Gastroesophageal sphincter (tissue), 3 donors: ENCODE measurements at regions not wholly inside any gene's neighbourhood (a gene's known extent, or its start where the extent isn't known, plus 50 kb on each side); places are given as distances from the start of the nearest gene placed in this dataset.
"Not testable (repeated sequence)": the region's sequence is repeated elsewhere in the genome, so short reads cannot be mapped to it uniquely, and the experiment has no call there.

Experiments used
- POLR2A ChIP-seq, 2 donors: fragments of 450-650 bp; IDR thresholded peaks; one replicate each; pipeline ENCODE4 v1.6.1; 2017; ENCODE audit warnings: antibody characterized with exemption in 2 of 2, mild to moderate bottlenecking in 2 of 2, moderate library complexity in 1 of 2
- POLR2AphosphoS5 ChIP-seq: sonication (generic); formaldehyde crosslinking; IDR thresholded peaks from one replicate; pipeline ENCODE4 v1.6.1; 2017; ENCODE audit warnings: antibody characterized with exemption
- TF ChIP-seq, protein P1 (sequence below), 4 experiments: fragments of 200-600 bp in 2 of 4; fragments of 450-650 bp in 2 of 4; sonication (generic) in 1 of 4; IDR thresholded peaks; one replicate each; pipeline ENCODE4 v1.5.1; 2017 to 2019; ENCODE audit warnings: antibody characterized with exemption in 4 of 4, mild to moderate bottlenecking in 2 of 4, moderate library complexity in 2 of 4

DNA sequence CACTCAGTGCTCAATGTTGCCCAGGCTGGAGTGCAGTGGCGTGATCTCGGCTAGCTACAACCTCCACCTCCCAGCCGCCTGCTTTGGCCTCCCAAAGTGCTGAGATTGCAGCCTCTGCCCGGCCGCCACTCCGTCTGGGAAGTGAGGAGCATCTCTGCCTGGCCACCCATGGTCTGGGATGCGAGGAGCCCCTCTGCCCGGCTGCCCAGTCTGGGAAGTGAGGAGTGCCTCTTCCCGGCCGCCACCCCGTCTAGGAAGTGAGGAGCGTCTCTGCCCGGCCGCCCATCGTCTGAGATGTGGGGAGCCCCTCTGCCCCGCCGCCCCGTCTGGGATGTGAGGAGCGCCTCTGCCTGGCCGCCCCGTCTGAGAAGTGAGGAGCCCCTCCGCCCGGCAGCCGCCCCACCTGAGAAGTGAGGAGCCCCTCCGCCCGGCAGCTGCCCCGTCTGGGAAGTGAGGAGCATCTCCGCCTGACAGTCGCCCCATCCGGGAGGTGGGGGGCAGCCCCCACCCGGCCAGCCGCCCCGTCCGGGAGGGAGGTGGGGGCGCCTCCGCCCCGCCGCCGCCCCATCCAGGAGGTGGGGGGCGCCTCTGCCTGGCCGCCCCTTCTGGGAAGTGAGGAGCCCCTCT lies 394.1 kb downstream of the CPS1 start:
- TF ChIP-seq, protein P1, sequence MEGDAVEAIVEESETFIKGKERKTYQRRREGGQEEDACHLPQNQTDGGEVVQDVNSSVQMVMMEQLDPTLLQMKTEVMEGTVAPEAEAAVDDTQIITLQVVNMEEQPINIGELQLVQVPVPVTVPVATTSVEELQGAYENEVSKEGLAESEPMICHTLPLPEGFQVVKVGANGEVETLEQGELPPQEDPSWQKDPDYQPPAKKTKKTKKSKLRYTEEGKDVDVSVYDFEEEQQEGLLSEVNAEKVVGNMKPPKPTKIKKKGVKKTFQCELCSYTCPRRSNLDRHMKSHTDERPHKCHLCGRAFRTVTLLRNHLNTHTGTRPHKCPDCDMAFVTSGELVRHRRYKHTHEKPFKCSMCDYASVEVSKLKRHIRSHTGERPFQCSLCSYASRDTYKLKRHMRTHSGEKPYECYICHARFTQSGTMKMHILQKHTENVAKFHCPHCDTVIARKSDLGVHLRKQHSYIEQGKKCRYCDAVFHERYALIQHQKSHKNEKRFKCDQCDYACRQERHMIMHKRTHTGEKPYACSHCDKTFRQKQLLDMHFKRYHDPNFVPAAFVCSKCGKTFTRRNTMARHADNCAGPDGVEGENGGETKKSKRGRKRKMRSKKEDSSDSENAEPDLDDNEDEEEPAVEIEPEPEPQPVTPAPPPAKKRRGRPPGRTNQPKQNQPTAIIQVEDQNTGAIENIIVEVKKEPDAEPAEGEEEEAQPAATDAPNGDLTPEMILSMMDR (IDR thresholded peaks at IDR 0.05): not testable (repeated sequence)
- TF ChIP-seq POLR2A (IDR thresholded peaks at IDR 0.05); POLR2AphosphoS5: not testable (repeated sequence)
